Tibial nerve (tissue), 4 donors: ENCODE measurements at regions not wholly inside any gene's neighbourhood (a gene's known extent, or its start where the extent isn't known, plus 50 kb on each side); places are given as distances from the start of the nearest gene placed in this dataset.

Experiments
- EP300 ChIP-seq, 2 donors: sonication (generic); formaldehyde crosslinking; IDR thresholded peaks; one replicate each; pipeline ENCODE4 v1.6.1; 2017; ENCODE audit warnings: antibody characterized with exemption in 2 of 2, mild to moderate bottlenecking in 1 of 2
- POLR2A ChIP-seq, 2 donors: fragments of 450-650 bp; IDR thresholded peaks; one replicate each; pipeline ENCODE4 v1.6.1; 2017; ENCODE audit warnings: antibody characterized with exemption in 2 of 2, mild to moderate bottlenecking in 2 of 2, moderate library complexity in 2 of 2
- TF ChIP-seq, protein P1 (sequence below), 5 experiments: fragments of 200-600 bp in 3 of 5; fragments of 450-650 bp in 2 of 5; sonication (generic) in 3 of 5; IDR thresholded peaks; one replicate each; pipeline ENCODE4 v1.5.1; 2016 to 2019; ENCODE audit warnings: antibody characterized with exemption in 5 of 5, mild to moderate bottlenecking in 3 of 5, moderate library complexity in 2 of 5

DNA sequence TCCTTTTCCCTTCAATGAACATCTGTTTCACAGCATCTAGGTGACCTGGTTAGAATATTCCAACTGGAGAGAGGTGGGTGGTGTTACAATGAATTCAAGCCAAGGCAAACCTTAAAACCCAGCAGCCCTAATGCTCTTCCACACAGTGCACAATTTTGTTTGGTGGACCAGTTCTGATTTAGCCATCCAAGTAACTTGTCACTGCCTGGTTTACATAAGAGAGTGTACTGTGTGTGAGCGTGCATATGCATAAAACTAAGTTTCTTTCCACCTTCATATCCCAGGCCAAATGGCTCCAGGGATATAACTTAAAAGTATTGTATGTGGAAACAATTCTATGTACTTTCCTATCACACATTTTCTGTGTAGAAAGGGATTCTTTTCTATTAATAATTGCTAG lies 200.4 kb upstream of the FAR2 start:
- TF ChIP-seq, protein P1, sequence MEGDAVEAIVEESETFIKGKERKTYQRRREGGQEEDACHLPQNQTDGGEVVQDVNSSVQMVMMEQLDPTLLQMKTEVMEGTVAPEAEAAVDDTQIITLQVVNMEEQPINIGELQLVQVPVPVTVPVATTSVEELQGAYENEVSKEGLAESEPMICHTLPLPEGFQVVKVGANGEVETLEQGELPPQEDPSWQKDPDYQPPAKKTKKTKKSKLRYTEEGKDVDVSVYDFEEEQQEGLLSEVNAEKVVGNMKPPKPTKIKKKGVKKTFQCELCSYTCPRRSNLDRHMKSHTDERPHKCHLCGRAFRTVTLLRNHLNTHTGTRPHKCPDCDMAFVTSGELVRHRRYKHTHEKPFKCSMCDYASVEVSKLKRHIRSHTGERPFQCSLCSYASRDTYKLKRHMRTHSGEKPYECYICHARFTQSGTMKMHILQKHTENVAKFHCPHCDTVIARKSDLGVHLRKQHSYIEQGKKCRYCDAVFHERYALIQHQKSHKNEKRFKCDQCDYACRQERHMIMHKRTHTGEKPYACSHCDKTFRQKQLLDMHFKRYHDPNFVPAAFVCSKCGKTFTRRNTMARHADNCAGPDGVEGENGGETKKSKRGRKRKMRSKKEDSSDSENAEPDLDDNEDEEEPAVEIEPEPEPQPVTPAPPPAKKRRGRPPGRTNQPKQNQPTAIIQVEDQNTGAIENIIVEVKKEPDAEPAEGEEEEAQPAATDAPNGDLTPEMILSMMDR (IDR thresholded peaks at IDR 0.05) = no peak
- TF ChIP-seq POLR2A (IDR thresholded peaks at IDR 0.05) (no peak), EP300 (IDR thresholded peaks at IDR 0.05) (no peak)
